HG03280 (cell line): ENCODE measurements at regions not wholly inside any gene's neighbourhood (a gene's known extent, or its start where the extent isn't known, plus 50 kb on each side); places are given as distances from the start of the nearest gene placed in this dataset.
"Not testable (repeated sequence)": the region's sequence is repeated elsewhere in the genome, so short reads cannot be mapped to it uniquely, and the experiment has no call there.

ENCODE experiments used
- ATAC-seq: cut with Tn5 transposase; IDR thresholded peaks from one replicate; pipeline ENCODE4 v1.9.1; 2021; ENCODE audit warnings: mild to moderate bottlenecking, moderate library complexity; ENCODE audit not compliant: unreplicated experiment

DNA sequence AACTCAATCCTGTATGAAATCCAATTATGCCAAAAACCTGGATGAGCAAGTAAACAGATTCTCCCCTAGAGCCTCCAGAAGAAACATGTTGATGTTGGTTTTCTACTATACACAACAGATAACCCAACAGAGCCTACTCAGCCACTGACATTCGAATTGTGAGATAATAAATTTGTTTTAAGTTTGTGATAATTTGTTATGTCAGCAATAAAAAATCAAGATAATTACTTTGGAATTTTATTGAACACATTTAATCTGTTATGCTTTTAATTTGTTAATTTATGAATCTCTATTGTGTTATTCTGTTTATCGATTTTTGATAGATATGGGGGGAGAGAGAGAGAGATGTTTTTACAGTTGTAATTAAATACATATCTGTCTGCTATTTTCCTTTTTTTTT is 1016.1 kb upstream of the PCDH7 start:
- ATAC-seq: no peak

DNA sequence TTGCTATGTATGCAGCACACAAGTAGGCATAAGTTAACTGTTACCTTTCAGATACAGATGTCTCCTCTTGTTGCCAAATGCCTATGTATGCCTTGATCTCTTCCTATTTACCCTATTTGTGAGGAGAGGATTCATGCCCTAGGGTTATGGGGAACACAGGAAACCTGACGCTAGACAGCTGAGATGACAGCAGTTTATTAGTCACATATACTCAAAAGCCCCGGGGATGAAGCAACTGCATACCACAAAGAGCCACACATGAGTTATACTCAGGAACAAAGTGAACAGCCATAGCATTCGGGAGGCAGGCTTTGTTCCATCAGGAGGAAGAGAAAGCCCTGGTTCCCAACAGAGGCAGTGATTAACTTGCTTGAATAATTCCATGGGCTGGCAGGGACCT is 1011.7 kb upstream of the PCDH7 start:
- ATAC-seq: no peak

DNA sequence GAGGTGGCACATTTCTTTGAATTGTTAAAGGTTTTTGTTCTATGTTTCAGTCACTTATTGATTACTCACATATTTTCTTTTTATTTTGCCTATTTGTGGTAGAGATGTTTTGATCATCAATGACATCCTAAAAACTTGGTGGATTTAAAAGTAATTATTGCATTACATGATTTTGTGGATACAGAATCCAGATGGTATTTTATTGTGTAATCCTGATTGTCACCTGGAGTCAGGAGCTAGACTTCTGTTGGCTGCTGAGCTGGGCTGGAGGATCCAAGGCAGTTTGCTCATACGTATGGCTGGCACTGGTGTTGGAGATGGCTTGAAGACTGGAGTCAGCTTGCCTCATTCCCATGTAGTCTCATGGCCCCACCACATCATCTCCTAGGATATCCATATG is 1009.6 kb upstream of the PCDH7 start:
- no peak for ATAC-seq

DNA sequence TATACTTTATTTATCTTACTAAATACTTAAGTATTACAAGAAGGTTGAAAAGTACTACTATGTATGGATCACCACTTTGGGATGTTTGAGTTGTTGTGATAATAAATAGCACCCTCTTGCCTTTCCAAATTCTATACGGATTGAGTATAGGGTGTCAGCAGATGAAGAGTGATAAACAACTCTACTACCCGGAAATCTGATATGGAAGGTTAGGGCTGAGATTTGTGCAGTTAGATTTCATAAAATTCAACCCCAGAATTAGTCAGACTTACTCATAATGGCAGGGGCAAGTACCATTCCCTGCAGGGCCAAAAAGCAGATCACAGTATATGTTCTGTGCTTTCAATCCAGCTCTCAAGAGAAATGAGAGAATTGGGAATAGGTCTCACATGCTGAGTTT is 1008.9 kb upstream of the PCDH7 start:
- no peak for ATAC-seq

DNA sequence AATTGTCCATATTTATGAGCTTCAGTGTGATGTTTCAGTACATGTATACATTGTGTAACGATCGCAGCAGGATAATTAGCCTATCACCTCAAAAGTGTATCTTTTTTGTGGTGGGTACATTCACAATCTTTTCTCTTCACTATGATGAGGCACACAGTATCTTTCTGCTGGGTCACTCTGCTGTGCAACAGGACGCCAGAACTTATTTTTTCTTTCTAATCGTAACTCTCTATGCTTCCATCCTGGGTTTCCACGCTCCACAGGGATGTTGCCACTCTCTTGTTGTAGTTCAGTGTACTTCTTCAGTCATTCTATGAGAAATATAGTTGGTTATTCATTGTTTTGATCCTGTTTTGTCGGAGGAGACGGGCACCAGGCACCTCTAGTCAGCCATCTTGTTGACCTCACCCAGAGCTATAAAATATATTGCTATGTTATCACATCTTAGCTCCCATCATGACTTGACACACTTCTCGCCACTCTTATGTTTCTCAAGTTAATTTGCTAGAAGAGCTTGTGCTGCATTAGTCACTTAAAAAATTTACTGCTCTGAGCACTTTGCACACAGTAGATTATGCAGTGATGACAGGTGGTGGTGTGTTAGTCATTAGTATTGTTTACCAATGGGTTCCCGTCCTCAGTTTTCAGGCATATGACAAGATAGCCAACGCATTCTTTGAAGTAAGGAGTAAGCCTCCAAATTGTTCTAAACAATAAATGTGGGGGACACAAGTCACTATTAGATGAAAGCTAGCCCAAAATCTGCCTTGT is 1002.7 kb upstream of the PCDH7 start:
- no peak for ATAC-seq

DNA sequence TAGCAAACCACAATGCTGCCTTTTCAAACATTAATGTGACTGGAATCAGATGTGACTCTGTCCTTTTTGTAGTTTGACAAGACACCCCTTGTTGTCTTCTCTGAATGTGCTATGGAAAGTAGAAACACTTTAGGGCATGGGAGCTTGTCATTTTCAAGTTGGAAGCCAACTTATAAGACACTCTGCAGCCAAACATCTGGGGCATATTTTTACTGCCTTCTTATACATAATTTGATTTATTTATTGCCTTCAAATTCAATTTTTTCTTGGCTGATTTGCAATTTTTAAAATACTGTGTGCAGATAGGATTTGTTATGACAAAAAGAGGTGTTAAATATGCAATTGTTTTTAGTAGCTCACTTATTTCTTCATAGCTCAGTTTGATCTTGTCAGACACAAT is 1002.0 kb upstream of the PCDH7 start:
- no peak for ATAC-seq

DNA sequence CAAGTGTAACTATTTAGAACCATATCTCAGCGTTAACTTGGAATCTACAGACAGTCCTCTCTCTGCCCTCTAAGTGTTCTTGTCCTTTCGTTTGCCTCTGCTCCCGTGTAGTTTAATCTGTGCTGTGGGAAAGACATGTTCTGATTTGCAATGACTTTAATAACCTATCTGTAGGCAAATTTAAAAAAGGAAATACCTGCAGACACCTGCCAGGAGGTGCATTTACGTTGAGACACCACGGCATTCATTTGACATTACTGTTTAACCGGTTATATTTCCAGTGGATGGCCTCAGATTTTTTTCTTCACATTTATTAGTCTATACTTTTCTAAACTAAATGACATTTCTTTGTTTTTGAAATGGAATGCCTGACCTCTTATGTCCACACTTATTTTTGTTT is 997.9 kb upstream of the PCDH7 start:
- ATAC-seq: no peak

DNA sequence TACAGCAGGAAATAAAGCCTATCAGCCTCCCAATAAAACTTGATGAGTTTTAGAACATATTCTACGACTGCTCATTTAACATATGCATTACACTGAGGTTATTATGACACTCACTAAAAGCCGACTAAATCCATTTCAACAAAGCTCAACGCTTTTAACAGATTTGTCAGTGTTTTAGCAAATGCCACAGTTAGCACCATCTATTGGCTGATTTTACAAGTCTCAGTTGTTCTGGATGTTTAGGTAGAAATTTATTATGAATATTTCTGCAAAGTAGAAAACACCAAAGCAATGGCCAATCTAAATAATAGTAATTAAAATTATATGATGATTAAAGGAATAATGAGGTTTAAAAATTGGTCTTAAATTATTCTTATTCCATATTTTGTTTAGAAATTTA is 993.2 kb upstream of the PCDH7 start:
- no peak for ATAC-seq

DNA sequence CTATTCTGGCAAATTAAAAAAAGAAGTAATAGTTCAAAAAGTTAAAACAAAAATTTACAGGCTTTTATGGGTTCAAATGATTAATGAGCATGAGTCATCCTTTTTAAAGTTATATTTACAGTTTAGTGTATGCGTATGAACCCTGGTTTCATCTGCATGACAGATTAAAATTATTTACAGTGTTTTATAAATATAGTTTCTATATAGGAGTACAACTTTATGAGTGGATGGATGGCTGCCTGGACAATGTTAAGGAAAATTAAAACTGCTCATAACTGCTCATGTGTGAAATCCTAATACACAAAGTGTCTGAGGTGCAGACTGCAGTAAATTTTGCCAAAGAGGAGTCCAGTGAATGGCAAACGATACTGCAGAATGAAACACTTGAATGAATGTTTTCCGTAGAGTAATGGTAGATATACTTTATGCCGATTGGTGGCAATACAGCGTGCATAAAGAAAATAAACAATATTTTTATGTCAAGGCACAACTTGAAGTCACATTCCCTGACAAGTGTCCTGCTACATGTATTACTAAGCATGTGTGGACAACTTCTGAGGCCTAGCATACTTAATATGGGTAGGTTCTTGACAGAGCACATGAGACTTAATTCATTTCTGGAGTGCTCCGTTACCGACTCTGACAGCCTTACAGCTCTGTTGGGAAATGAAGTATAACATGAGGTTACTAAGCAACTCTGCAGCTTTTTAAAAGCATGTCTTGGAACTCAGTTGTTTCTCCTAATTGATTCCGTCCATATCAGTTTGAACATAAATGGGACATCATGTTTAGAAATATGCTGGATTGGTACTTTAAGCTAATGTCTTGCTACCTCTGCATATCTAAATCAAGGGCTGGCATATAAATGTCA is 985.6 kb upstream of the PCDH7 start:
- ATAC-seq: no peak

DNA sequence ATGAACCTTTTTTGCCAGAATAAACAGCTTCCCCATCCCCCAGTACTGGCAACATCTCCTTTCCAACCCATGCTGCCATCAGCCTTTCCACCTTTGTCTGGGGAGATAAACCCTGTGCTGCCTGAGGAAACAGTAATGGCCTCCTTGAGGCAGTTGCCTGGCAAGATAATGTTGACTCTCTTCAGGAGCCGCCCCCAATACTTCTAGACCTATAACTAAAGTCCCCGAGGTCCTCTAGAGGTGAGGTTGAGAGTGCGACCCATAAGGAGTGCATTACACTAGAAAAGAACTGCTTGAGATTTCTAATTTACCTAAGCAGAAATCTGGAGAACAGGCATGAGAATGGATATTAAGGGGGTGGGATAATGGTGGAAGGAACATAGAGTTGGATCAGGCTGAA is 963.2 kb upstream of the PCDH7 start:
- no peak for ATAC-seq

DNA sequence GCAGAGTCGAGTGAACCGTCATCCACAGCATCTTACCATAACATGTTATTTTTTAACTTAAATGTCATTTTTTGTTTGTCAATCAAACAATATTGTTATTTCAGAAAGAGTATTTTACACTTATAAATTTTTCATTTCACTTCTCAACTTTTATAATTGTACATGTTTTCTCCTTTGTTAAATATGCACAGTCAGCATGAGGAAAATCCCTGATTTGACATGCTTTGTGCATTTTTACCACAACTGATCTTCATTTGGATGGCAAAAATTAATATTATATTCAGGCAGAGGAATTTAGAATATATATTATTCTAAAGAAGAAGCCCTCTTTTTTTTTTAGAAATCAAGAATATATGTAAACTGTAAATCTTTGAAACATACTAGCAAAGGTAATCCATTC is 958.0 kb upstream of the PCDH7 start:
- ATAC-seq: no peak

DNA sequence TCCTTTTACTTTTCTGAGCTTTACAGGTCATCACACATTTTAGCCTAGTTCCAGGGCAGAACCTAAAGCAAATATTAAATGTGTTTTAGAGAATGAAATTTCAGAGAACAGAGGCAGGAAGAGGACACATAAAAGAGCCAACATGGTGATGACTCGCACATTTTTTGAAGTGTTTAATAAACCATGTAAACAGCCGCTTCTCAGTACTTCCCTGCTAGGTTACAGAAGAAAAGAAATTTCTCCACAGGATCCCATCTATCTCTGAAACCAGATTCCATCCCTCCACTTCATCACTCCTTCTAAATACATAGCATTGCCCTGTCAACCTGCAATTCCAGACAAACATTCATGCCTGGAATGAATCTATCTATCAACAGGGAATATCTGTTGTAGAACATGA is 949.5 kb upstream of the PCDH7 start:
- ATAC-seq: no peak

DNA sequence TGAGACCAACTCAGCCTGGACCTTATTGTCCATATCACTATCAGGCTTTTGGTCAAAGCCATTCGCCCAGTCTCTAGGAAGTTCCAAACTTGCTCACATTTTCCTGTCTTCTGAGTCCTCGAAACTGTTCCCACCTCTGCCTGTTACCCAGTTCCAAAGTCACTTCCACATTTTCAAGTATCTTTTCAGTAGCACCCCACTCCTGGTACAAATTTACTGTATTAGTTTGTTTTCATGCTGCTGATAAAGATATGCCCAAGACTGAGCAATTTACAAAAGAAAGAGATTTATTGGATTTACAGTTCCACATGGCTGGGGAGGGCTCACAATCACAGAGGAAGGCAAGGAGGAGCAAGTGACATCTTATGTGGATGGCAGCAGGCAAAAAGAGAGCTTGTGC is 932.0 kb upstream of the PCDH7 start:
- ATAC-seq: not testable (repeated sequence)

DNA sequence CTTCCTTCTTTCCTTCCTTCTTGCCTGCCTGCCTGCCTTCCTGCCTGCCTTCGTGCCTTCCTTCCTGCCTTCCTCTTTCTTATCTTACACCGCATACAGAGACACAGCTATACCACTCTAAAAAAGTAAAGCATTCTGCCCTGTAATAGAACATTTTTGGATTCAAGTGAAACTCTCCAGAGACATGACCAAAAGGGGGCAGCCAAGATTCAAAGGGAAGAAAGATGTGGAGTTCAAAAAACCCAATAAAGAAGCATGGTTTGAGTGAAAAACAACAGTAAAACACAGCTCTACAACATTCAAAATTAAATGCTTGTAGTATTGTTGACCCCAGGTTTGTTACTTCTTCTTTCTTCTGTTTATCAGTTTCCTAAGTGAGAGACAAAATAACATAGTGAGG is 914.9 kb upstream of the PCDH7 start:
- ATAC-seq: no peak

DNA sequence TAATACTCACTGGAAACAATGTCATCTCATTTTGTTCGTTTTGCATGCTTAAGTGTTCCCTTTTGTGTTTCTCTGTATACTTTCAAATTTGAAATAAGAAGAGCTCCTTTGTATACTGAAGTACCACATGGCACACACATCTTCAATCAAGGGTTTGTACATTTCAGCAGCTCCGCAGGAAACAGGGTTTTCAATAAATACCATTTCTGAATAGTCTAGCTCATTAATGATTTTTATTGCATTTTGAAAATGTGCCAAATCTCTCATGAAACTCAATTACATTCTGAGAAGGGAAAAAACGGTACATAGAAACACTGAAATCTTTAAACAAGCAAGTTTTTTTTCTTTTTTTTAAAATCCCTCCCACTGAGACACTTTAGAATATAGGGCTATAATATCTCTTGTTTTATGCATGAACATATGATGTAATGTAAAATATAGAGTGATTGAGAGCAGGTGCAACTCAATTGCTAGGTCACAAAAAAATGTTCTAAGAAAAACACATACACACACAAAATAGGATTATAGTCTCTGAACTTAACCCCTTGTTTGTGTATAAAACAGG is 914.2 kb upstream of the PCDH7 start:
- no peak for ATAC-seq

DNA sequence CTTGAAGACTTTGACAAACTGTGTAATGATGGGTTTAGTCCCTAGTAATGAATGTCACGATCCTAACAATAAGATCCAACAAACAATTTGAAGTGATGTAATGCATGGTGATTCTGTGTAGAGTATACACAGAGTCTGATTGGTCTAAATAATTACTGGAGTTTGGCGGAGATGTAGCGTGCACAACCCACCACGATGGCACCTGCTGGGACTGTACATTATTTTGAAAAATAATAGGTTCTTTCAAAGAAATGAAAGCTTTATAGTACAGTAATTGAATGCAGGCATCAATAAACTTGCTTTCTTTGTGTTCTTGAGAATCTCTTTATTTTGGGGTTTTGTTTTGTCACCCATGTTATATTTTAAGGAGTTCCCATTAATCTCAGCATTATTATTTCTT is 902.2 kb upstream of the PCDH7 start:
- ATAC-seq: no peak

DNA sequence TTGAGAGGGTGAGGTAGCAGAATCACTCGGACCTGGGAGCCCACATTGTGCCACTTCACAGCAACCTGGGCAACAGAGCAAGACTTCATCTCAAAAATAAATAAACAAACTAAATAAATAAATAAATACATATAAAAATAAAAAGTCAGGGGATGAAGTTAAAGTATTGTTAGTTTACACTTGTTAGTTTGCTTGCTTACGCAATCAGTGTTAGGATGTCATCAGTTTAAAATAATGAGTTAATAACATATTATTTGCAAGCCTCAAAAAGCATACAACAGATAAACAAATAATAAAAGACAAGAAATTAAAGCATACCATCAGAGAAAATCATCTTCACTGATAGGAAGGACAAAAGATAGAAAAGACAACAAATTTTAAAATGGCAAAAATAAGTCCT is 891.1 kb upstream of the PCDH7 start:
- no peak for ATAC-seq

DNA sequence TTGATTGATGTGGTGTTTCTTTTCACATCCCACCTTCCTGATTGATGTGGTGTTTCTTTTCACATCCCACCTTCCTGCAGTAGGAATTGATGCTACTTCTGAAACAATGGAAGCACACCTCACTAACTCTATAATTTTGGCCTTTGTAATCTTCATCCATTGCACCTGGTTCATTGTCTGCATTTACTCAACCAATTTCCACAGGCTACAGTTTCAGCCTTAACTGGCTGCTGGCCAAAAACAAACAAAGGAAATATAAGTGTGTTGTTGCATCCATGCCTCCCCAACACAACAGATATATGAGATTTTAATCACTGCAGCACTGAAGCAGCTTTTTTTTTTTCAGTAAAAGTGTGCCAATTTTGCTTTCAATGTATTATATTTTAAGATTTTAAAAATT is 867.6 kb upstream of the PCDH7 start:
- no peak for ATAC-seq

DNA sequence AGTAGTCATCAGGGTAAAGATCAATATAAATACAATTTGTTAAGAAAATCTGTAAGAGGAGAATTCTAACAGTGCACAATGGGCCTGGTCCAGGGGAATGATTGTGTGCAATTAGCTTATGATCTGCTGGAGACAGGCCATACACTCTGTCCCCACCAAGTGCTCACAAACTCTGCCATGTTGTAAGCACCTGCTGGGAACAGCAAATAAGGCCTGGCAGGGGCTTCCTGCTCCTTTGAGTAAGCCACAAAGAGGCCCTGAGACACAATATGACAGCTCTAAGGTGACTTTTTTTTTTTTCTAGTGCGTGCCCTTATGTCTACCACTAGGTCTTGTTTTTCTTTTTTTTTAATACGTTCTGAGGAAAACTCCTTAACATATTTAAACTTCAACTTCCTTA is 866.3 kb upstream of the PCDH7 start:
- ATAC-seq: no peak

DNA sequence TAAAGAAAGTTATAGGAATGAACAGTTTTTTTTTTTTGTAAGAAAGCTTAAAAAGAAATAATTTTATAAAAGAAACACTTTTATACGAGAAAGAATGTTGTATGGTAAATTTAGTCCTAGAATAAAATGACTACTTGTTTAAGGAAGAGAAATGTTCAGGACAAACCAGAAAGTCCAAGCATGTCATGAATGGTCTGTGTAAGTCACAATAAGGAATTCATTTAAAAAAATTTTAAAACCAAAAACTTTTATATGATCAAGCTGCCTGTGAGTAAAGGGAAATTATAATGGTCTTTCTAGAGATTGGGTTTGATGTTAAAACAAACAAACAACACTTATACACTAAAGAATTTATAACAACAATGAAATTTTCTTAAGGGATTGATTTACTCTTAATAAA is 858.9 kb upstream of the PCDH7 start:
- no peak for ATAC-seq

DNA sequence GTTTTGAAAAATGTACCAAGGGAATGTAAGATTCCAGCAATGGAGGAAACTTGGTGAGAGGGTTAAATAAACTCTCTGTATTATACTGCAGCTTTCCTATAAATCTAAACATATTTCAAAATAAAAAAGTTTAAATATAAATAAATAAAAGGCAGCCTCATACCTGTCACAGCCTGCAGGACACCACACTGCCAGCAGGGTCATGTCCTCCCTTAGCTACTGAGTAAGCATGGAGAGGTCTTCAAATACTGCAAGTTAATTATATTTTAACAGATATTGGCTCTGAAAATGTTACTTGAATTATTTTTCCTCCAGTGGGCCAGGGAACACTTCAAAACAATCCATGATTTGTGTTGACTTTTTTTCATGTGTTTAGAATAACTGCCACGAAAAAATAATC is 852.8 kb upstream of the PCDH7 start:
- ATAC-seq: no peak

DNA sequence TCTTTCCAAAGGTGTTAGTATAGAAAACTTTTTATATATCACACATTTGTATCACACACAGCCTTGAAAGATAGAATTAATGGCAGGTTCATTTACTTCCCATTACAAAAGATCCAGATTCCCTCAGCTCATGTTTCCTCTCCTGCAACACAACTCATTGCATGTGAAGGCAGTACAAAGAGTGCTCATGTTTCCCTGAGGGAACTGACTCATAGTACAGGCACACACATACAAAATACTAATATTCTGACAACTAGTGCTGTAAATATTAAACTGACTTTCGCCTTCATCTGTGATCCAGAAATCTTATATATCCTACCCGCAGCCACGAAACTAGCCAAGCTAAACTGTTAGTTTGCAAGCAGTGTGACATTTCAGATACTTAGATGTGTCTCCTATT is 819.8 kb upstream of the PCDH7 start:
- ATAC-seq: no peak
